ENCODE measurements at regions not wholly inside any gene's neighbourhood (a gene's known extent, or its start where the extent isn't known, plus 50 kb on each side); places are given as distances from the start of the nearest gene placed in this dataset.
"Not testable (repeated sequence)": the region's sequence is repeated elsewhere in the genome, so short reads cannot be mapped to it uniquely, and the experiment has no call there.

- no peak for TF ChIP-seq CTCF (IDR thresholded peaks at IDR 0.05; ENCODE audit: low read depth, low read length, missing control alignments)
- H3K4me3 ChIP-seq (replicated peaks; ENCODE audit: low read depth, low read length): no peak overlapping the region
- no peak for DNase-seq (ENCODE audit: extremely low read depth, low read depth)
These were observed 868.1 kb downstream of the XPNPEP1 start for GRCh38 chr10:109055243-109055642.

DNA sequence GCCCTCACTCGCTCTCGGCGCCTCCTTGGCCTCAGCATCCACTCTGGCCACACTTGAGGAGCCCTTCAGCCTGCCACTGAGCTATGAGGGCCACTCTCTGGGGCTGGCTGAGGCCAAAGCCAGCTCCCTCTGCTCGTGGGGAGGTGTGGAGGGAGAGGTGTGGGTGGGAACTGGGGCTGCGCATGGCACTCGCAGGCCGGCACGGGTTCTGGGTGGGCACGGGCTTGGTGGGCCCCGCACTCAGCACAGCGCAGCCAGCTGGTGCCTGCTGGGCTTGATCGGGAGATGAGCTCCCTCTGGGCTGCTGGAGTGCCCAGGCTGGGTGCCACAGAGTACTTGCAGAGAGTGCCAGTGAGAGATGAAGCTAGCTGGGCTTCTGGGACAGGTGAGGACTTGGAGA is 875.5 kb downstream of the XPNPEP1 start:
- no peak for TF ChIP-seq CTCF (IDR thresholded peaks at IDR 0.05; ENCODE audit: low read depth, low read length, missing control alignments)
- H3K4me3 ChIP-seq (replicated peaks; ENCODE audit: low read depth, low read length): no peak overlapping the region
- no peak for DNase-seq (ENCODE audit: extremely low read depth, low read depth)

DNA sequence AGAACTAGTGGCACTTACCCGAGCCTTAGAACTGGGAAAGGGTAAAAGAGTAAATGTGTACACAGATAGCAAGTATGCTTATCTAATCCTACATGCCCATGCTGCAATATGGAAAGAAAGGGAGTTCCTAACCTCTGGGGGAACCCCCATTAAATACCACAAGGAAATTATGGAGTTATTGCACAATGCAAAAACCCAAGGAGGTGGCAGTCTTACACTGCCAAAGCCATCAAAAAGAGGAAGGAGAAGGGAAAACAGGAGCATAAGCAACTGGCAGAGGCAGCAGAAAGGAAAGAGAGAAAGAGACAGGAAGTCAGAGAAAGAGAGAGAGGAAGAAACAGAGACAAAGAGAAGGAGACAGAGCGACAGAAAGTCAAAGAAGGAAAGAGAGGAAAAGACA is 876.9 kb downstream of the XPNPEP1 start:
- not testable (repeated sequence) for DNase-seq (ENCODE audit: extremely low read depth, low read depth); H3K4me3 ChIP-seq (replicated peaks; ENCODE audit: low read depth, low read length)

DNA sequence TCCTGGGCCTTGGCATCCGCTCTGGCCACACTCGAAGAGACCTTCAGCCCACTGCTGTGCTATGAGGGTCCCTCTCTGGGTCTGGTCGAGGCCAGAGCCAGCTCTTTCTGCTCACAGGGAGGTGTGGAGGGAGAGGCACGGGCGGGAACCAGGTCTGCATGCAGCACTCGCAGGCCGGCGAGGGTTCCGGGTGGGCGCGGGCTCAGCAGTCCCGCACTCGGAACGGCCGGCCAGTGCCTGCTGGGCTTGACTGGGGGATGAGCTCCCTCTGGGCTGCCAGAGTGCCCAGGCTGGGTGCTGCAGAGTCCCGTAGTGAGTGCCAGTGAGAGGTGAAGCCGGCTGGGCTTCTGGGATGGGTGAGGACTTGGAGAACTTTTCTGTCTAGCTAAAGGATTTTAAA is 882.7 kb downstream of the XPNPEP1 start:
- no peak for DNase-seq (ENCODE audit: extremely low read depth, low read depth)
- TF ChIP-seq CTCF (IDR thresholded peaks at IDR 0.05; ENCODE audit: low read depth, low read length, missing control alignments): no peak
- no peak overlapping the region for H3K4me3 ChIP-seq (replicated peaks; ENCODE audit: low read depth, low read length)

GRCh38 chr10:109037978-109038377 is 885.3 kb downstream of the XPNPEP1 start:
- H3K4me3 ChIP-seq (replicated peaks; ENCODE audit: low read depth, low read length): no peak overlapping the region
- TF ChIP-seq CTCF (IDR thresholded peaks at IDR 0.05; ENCODE audit: low read depth, low read length, missing control alignments): no peak
- no peak for DNase-seq (ENCODE audit: extremely low read depth, low read depth)

- TF ChIP-seq CTCF (IDR thresholded peaks at IDR 0.05; ENCODE audit: low read depth, low read length, missing control alignments): no peak
- H3K4me3 ChIP-seq (replicated peaks; ENCODE audit: low read depth, low read length): no peak overlapping the region
- DNase-seq (ENCODE audit: extremely low read depth, low read depth): no peak
These were observed 892.6 kb downstream of the XPNPEP1 start for GRCh38 chr10:109030581-109031210.

GRCh38 chr10:109029870-109030269 is 893.4 kb downstream of the XPNPEP1 start:
- DNase-seq (ENCODE audit: extremely low read depth, low read depth): no peak
- no peak for TF ChIP-seq CTCF (IDR thresholded peaks at IDR 0.05; ENCODE audit: low read depth, low read length, missing control alignments)
- H3K4me3 ChIP-seq (replicated peaks; ENCODE audit: low read depth, low read length): no peak overlapping the region
